ENCODE measurements at regions not wholly inside any gene's neighbourhood (a gene's known extent, or its start where the extent isn't known, plus 50 kb on each side); places are given as distances from the start of the nearest gene placed in this dataset.
"Not testable (repeated sequence)": the region's sequence is repeated elsewhere in the genome, so short reads cannot be mapped to it uniquely, and the experiment has no call there.

DNA sequence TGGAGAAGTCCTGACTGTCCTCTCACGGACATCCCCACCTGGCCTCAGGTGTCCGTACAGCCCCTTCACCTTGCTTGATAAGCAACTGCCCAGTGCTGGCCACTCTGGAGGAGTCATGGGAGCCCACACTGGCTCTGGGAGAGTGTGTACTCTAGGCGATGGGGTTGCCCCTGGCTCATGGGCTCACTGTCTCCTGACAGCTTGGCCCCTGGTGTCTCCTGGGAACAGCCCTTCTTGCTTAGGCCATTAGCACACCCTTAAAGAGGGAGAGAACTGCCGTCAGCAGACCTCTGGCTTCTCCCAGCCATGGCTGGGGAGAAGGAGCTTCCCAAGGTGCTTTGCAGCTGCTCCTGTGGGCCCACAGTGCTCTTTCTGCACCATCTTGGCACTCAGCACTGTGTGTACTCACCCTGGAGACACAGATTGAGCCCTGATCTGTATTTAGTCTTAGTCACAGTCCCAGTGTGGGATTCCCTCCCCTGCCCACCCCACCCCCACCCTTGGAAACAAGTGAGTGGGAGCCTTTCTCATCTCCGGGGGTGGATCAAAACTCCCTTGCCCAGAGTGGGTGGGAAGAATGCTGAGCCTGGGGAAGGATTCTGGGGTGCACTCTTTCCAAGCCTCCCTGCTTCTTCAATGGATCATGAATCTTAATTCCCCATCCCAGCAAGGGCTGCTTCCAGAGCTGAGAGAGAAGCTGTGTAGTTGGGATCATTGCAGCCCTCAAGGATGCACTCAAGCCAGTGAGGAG, 83.5 kb upstream of the ADPGK start:
- no peak for DNase-seq (ENCODE audit: low read depth, low spot score)

DNA sequence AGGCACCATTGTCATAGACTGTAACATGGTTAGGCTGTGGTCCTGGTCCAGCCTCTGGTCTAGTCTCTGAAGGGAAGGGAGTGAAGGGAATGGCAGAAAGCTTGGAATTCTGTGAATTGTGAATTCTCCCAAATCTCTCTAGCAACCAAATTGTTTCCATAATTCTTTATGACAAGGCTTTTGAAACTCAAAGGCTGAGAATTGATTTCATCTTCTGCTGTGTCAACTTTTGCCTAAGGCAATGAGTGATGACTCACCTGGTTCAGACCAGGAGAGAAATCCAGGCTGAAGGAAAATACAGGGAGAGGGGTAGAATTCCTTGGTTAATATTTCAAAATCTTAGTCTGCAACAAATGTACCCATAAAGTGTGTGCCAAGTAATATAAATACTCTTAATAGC, 82.6 kb upstream of the ADPGK start:
- no peak for DNase-seq (ENCODE audit: low read depth, low spot score)

DNA sequence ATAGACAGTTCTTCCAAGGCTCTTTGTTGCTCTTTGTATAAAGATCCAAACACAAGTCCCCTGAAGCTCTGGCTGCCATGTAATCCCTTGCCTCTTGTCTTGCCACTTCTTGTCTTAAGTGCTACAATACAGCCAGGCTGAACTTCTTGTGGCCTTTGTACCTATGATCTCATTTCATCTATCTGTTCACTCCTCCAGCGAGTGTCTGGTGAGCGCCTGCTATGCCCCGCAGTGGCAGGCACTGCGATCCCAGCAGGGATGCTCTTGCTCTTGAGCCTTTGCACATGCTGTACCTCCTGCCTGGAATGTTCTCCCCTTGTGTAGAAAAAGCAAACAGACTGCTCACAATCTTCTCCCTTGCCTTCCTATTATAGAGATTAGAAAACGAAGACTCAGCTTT, 81.9 kb upstream of the ADPGK start:
- DNase-seq (ENCODE audit: low read depth, low spot score): no peak

DNA sequence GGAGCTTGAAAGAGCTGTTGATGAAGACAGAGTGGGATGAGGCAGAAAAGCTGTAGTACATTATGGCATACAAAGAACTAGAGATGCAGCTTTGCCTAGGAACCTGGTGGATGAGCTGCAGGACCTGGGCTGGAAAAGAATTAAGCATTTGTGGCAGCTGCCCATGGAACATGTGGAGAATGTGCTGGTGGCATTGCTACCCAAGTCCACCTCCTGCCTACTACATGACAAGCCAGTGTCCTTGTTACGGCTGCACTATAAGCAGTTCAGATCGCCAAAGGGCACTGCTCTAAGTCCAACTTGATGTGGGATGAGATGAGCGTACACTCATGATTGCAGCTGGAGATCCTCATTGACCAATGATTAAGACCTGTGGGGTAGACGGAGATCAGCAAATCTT, 81.1 kb upstream of the ADPGK start:
- DNase-seq (ENCODE audit: low read depth, low spot score): no peak

GRCh38 chr15:72861354-72861910, 77.9 kb upstream of the ADPGK start:
- DNase-seq (ENCODE audit: low read depth, low spot score): no peak

- DNase-seq (ENCODE audit: low read depth, low spot score): no peak
Measured at GRCh38 chr15:72859757-72860145, 76.2 kb upstream of the ADPGK start.

DNA sequence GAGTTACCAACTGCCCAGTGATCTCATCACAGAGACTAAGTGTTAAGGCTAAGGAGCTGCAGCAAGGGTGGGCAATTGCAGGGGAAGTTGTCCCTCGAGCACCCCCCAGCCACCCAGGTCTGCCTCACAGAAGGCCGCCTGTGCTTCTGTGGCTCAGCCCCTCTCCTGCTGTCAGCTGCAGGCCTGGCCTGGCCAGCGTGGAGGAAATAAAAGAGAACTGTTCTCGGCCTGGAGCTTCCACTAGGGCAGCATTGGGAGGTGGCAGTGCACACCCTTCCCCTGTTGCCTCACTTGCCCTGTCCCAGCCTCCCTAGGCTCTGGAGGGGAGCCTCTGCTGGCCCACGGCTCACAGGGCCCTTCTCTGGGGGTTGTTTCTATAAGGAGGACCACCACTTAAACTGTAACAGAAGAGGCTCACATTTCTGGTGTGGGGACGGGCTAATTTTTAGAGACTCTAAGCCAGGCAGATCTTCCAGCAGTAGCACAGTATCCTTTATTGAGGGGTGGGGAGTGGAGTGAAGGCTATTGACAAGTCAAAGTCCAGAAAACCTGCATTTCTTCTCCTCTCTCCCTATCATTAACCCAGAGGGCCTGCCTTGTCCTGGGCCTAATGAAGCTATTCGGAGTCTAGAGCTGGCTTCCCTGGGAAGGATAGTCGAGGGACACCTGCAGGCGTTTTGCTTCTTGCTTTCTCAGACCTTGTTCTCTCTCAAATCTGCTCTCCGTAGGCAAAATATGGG, 75.6 kb upstream of the ADPGK start:
- no peak for DNase-seq (ENCODE audit: low read depth, low spot score)

DNA sequence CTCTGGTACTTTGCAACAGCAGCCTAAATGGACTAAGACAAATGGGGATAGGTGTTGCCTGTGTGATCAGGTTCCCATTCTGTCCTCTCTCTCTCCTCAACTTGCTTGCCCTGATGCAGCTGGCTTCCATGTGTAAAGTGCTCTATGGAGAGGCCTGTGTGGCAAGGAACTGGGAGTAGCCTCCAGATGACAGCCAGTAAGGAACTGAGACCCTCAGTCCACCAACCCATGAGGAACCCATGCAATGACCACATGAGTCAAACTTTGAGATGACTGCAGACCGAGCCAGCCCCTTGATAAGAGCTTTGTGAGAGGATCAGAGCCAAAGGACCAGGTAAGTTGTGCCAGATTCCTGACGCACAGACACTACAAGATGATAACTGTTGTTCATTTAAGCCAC, 74.6 kb upstream of the ADPGK start:
- DNase-seq (ENCODE audit: low read depth, low spot score): no peak

- DNase-seq (ENCODE audit: low read depth, low spot score): no peak
Measured at GRCh38 chr15:72857331-72858063, 73.9 kb upstream of the ADPGK start.

DNA sequence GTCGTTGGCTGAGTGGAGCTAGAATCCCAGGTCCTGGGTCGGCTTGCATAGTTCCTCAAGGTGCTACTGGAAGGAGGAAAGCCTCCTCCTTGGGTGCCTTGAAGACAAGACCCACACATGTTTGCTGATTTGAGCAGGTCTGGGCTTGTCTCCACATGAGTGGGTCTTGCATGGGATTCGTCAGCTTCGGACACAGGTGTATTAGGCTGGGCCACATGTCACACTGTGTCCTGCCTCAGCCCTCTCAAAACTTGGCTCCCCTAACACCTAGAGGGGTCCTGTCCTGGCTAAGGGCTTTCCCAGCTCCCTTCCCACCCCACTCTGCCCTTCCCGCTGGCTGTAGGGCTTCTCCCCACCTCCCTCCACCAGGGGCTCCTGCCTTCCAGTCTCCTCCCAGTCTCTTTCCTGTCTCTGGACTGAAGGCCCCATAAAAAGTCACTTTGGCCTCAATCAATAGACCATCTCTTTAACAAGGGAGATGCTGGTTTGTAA, 73.0 kb upstream of the ADPGK start:
- DNase-seq (ENCODE audit: low read depth, low spot score): no peak

GRCh38 chr15:72855791-72856190, 72.2 kb upstream of the ADPGK start:
- DNase-seq (ENCODE audit: low read depth, low spot score): no peak

DNA sequence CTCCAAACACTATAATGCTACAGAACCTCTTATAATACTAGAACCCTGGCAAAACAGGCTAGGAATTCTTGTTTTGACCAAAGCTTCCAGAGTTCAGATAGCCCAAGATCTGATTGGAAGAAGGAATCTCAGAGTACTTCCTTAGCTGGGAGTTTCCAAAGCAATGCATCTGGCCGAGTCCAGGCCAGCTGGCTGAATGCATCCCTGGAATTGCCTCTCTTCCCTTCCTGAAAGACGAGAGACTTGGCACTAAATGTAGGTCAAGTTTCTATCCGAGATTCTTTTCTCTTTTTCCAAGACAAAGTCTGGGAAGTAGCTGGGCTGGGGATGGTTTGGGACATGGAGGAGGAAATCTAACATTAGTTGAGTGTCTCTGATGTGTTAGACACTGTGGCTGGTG, 68.7 kb upstream of the ADPGK start:
- DNase-seq (ENCODE audit: low read depth, low spot score): no peak

DNA sequence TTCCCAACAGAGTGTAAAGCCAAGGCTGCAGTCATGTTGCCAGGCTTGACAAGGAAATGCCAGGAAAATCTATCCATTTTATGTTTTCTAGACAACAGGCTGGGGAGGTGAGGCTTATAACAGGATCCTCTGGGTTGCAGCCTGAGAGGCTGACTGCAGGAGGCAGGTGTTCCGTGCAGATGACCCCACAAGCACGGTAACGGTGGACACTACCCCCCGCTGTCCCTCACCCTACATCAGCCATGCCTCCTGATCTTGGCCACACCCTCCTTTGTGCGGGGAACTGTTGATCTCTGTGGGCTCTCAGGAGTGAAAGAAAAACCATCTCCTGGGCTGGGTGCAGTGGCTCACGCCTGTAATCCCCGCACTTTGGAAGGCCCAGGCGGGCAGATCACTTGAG, 68.0 kb upstream of the ADPGK start:
- DNase-seq (ENCODE audit: low read depth, low spot score): no peak

DNA sequence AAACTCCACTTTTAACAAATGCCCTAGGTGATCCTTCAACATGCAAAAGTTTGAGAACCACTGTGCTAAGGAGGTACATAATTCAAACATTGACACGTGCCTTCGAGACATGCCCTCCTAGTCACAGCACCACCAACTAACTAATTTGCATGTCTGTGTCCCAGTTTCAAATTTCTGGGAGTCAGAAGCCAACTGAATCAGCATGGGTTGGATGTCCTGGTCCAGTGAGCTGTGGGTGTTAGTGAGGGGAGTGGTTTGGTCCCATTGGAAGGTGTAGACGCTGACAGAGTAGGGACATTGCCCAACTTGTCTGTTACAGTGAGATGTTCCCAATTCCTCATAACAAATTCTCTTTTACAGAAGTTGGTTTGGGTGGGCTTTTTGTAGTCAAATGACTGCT, 67.3 kb upstream of the ADPGK start:
- no peak for DNase-seq (ENCODE audit: low read depth, low spot score)

GRCh38 chr15:72847806-72848205, 64.2 kb upstream of the ADPGK start:
- no peak for DNase-seq (ENCODE audit: low read depth, low spot score)

GRCh38 chr15:72847033-72847432, 63.5 kb upstream of the ADPGK start:
- DNase-seq (ENCODE audit: low read depth, low spot score): no peak

GRCh38 chr15:72845981-72846383, 62.4 kb upstream of the ADPGK start:
- DNase-seq (ENCODE audit: low read depth, low spot score): no peak

- no peak for DNase-seq (ENCODE audit: low read depth, low spot score)
Measured at GRCh38 chr15:72844067-72844466, 60.5 kb upstream of the ADPGK start.

GRCh38 chr15:72843340-72843739, 59.8 kb upstream of the ADPGK start:
- DNase-seq (ENCODE audit: low read depth, low spot score): not testable (repeated sequence)

DNA sequence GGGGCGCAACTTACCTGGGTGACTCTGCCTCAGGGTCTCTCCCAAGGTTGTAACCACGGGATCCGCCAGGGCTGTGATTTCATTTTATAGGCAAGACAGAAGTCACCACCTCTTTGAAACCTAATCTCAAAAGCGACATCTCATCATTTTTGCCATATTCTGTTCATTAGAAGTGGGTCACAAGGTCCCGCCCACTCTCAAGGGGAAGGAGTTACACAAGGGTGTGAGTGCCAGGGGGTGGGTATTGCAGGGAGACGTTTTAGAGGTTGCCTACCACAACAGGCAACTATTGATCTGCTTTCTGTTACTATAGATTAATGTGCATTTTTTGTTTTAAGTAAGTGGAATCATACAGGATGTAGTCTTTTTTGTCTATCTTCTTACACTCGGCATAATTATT, 56.6 kb upstream of the ADPGK start:
- no peak for DNase-seq (ENCODE audit: low read depth, low spot score)

DNA sequence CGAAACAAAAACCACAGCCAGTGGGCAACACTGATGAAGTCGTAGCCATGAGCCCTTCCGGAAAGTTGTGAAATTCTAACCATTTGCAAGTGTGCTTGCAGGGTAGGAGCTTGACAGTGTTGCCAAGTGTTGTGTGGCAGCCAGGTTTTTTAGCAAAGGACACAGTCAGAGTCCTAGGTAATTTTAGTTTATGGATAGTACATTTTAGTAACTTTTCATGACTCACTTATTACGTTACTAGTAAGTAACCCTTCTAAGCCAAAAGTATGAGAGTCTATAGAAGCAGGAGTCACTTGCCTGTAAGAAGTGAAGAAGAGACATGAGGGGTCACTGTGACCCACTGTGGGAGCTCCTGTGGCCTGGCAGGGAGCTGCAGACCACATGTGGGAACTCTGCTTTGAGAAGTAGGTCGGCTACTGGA, 54.8 kb upstream of the ADPGK start:
- DNase-seq (ENCODE audit: low read depth, low spot score): no peak

DNA sequence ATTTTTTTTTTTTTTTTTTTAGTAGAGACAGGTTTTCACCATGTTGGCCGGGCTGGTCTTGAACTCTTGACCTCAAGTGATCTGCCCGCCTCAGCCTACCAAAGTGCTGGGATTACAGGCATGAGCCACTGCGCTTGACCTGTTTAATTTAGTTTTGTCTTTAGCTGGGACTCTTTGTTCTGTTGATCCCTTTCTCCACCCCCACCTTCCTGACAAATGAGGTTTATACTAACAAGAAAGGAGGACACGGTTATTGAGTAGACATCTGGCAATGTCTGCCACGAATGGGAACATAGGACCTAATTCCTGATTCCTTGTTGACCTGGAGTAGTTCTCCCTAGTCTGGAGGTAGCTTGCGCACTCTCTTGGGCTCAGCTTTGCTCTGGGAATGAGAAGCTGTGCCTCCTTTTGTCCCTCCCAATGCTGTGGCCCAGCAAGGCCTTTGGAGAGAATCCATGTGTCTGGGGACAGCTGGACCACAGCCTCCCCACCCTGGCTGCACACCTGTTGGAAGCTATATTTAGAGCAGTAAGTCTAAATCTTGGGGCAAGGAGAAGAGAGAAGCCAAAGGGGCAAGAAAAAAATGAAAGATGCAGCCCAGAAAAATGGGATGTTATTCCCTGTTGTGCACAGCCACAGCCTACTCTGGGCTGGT, 53.2 kb upstream of the ADPGK start:
- no peak for DNase-seq (ENCODE audit: low read depth, low spot score)

Measured in iPS DF 19.7 (cell line).